Natural killer cell treated with Interleukin-12 subunit alpha and Interleukin-12 subunit beta and Interleukin-15 and Interleukin-18, amount 100 ng/mL, for 72 hours (primary cell): ENCODE measurements at regions not wholly inside any gene's neighbourhood (a gene's known extent, or its start where the extent isn't known, plus 50 kb on each side); places are given as distances from the start of the nearest gene placed in this dataset.
"Not testable (repeated sequence)": the region's sequence is repeated elsewhere in the genome, so short reads cannot be mapped to it uniquely, and the experiment has no call there.

Experiments used
- ATAC-seq, 2 donors: fragments of 150-1000 bp; cut with Tn5 transposase in 1 of 2; sonication (Bioruptor Pico), chemical (Tn5 transposase) in 1 of 2; 2 replicates each; pipeline ENCODE4 v1.10.0; 2021
- DNase-seq: peaks from one replicate; pipeline ENCODE4 v3.0.0; 2022; ENCODE audit warnings: low spot score
- H3K27ac Mint-ChIP-seq, 2 donors: 1 replicate in 1 of 2; 2 replicates in 1 of 2; pipeline ENCODE4 v1.8.0; 2022; ENCODE audit warnings: mixed read lengths in 2 of 2, mild to moderate bottlenecking in 1 of 2, moderate library complexity in 1 of 2
- H3K27me3 Mint-ChIP-seq, 2 donors: 1 replicate in 1 of 2; 2 replicates in 1 of 2; pipeline ENCODE4 v1.8.0; 2022; ENCODE audit warnings: mixed read lengths in 2 of 2
- H3K36me3 Mint-ChIP-seq: one replicate; pipeline ENCODE4 v1.8.0; 2022; ENCODE audit warnings: mixed read lengths
- H3K4me1 Mint-ChIP-seq, 2 donors: 1 replicate in 1 of 2; 2 replicates in 1 of 2; pipeline ENCODE4 v1.8.0; 2022; ENCODE audit warnings: low read depth in 2 of 2, mixed read lengths in 2 of 2, mild to moderate bottlenecking in 1 of 2
- H3K4me3 Mint-ChIP-seq: one replicate; pipeline ENCODE4 v1.8.0; 2022; ENCODE audit warnings: mixed read lengths
- H3K9me3 Mint-ChIP-seq: 2 replicates; pipeline ENCODE4 v1.8.0; 2022; ENCODE audit warnings: mixed read lengths

GRCh38 chr9:102205251-102205650 is 466.8 kb upstream of the GRIN3A start:
- Mint-ChIP-seq H3K36me3 (peaks cover 5% of the 10 kb centered on the region), H3K4me3 (no peak overlapping the region), H3K27me3 (no peaks in the 10 kb centered on the region), H3K9me3 (peaks cover 15% of the 10 kb centered on the region), H3K4me1 (no peaks in the 10 kb centered on the region), H3K27ac (no peak overlapping the region)
- ATAC-seq: no peak
- DNase-seq: no peak

- Mint-ChIP-seq H3K9me3 (peaks cover 14% of the 10 kb centered on the region), H3K36me3 (peaks cover 6% of the 10 kb centered on the region), H3K27me3 (no peaks in the 10 kb centered on the region), H3K27ac (no peak overlapping the region), H3K4me3 (no peak overlapping the region), H3K4me1 (no peaks in the 10 kb centered on the region)
- ATAC-seq: no peak
- no peak for DNase-seq
Measured at GRCh38 chr9:102202126-102202525, 463.7 kb upstream of the GRIN3A start.

GRCh38 chr9:102185962-102186361 is 447.5 kb upstream of the GRIN3A start:
- no peaks in the 10 kb centered on the region for H3K4me1 Mint-ChIP-seq
- DNase-seq (no peak), ATAC-seq (no peak)
- peaks cover 16% of the 10 kb centered on the region for H3K9me3 Mint-ChIP-seq
- H3K27me3 Mint-ChIP-seq: no peaks in the 10 kb centered on the region
- no peak overlapping the region for H3K4me3 Mint-ChIP-seq
- H3K36me3 Mint-ChIP-seq: peaks cover 8% of the 10 kb centered on the region
- no peak overlapping the region for H3K27ac Mint-ChIP-seq

- no peak overlapping the region for H3K27ac Mint-ChIP-seq
- no peak overlapping the region for H3K4me3 Mint-ChIP-seq
- no peak for ATAC-seq
- no peaks in the 10 kb centered on the region for H3K27me3 Mint-ChIP-seq
- H3K4me1 Mint-ChIP-seq: no peaks in the 10 kb centered on the region
- peaks cover 14% of the 10 kb centered on the region for H3K36me3 Mint-ChIP-seq
- no peak for DNase-seq
- H3K9me3 Mint-ChIP-seq: peaks cover 20% of the 10 kb centered on the region
Measured at GRCh38 chr9:102185371-102185770, 446.9 kb upstream of the GRIN3A start.

- no peak overlapping the region for H3K27ac Mint-ChIP-seq
- H3K9me3 Mint-ChIP-seq: peaks cover 33% of the 10 kb centered on the region
- ATAC-seq (no peak), DNase-seq (no peak)
- H3K36me3 Mint-ChIP-seq: peaks cover 18% of the 10 kb centered on the region
- H3K27me3 Mint-ChIP-seq: no peaks in the 10 kb centered on the region
- H3K4me3 Mint-ChIP-seq: no peak overlapping the region
- H3K4me1 Mint-ChIP-seq: no peaks in the 10 kb centered on the region
Measured at GRCh38 chr9:102178811-102179210, 440.4 kb upstream of the GRIN3A start.

- Mint-ChIP-seq H3K9me3 (peaks cover 28% of the 10 kb centered on the region), H3K36me3 (peaks cover 11% of the 10 kb centered on the region)
- not testable (repeated sequence) for ATAC-seq, DNase-seq, H3K27me3 Mint-ChIP-seq, H3K27ac Mint-ChIP-seq, H3K4me3 Mint-ChIP-seq, H3K4me1 Mint-ChIP-seq
Measured at GRCh38 chr9:102174202-102174601, 435.8 kb upstream of the GRIN3A start.

GRCh38 chr9:102164247-102164646 is 425.8 kb upstream of the GRIN3A start:
- no peak overlapping the region for H3K27ac Mint-ChIP-seq
- H3K36me3 Mint-ChIP-seq: no peaks in the 10 kb centered on the region
- DNase-seq (no peak), ATAC-seq (no peak)
- H3K4me1 Mint-ChIP-seq: no peaks in the 10 kb centered on the region
- no peaks in the 10 kb centered on the region for H3K27me3 Mint-ChIP-seq
- H3K4me3 Mint-ChIP-seq: no peak overlapping the region
- peaks cover 4% of the 10 kb centered on the region for H3K9me3 Mint-ChIP-seq

- ATAC-seq, H3K27ac Mint-ChIP-seq, H3K4me3 Mint-ChIP-seq, H3K4me1 Mint-ChIP-seq, DNase-seq, H3K9me3 Mint-ChIP-seq, H3K27me3 Mint-ChIP-seq: not testable (repeated sequence)
- H3K36me3 Mint-ChIP-seq: peaks cover 11% of the 10 kb centered on the region
Measured at GRCh38 chr9:102153081-102153480, 414.6 kb upstream of the GRIN3A start.

GRCh38 chr9:102135768-102136167 is 397.3 kb upstream of the GRIN3A start:
- ATAC-seq (no peak), DNase-seq (no peak)
- Mint-ChIP-seq H3K4me1 (no peaks in the 10 kb centered on the region), H3K27ac (no peak overlapping the region), H3K36me3 (peaks cover 8% of the 10 kb centered on the region), H3K4me3 (no peak overlapping the region), H3K9me3 (peaks cover 16% of the 10 kb centered on the region), H3K27me3 (no peaks in the 10 kb centered on the region)

GRCh38 chr9:102124465-102124864 is 386.0 kb upstream of the GRIN3A start:
- no peaks in the 10 kb centered on the region for H3K9me3 Mint-ChIP-seq

GRCh38 chr9:102114557-102114956 is 376.1 kb upstream of the GRIN3A start:
- Mint-ChIP-seq H3K4me3 (no peak overlapping the region), H3K27me3 (no peaks in the 10 kb centered on the region), H3K27ac (no peak overlapping the region), H3K36me3 (peaks cover 8% of the 10 kb centered on the region), H3K4me1 (no peaks in the 10 kb centered on the region), H3K9me3 (peaks cover 27% of the 10 kb centered on the region)
- DNase-seq (no peak), ATAC-seq (no peak)

More at GRCh38 chr9:102124465-102124864, 386.0 kb upstream of the GRIN3A start:
- DNase-seq (no peak), ATAC-seq (no peak)
- Mint-ChIP-seq H3K36me3 (peaks cover 5% of the 10 kb centered on the region), H3K27me3 (no peaks in the 10 kb centered on the region), H3K4me1 (no peaks in the 10 kb centered on the region), H3K4me3 (no peak overlapping the region), H3K27ac (no peak overlapping the region)

GRCh38 chr9:102113191-102113590 is 374.7 kb upstream of the GRIN3A start:
- no peaks in the 10 kb centered on the region for H3K27me3 Mint-ChIP-seq
- ATAC-seq: no peak
- peaks cover 22% of the 10 kb centered on the region for H3K9me3 Mint-ChIP-seq
- DNase-seq: no peak
- H3K4me1 Mint-ChIP-seq: no peaks in the 10 kb centered on the region
- H3K4me3 Mint-ChIP-seq: no peak overlapping the region
- no peak overlapping the region for H3K27ac Mint-ChIP-seq
- peaks cover 8% of the 10 kb centered on the region for H3K36me3 Mint-ChIP-seq

- Mint-ChIP-seq H3K36me3 (no peaks in the 10 kb centered on the region), H3K4me1 (no peaks in the 10 kb centered on the region), H3K4me3 (no peak overlapping the region), H3K27ac (no peak overlapping the region), H3K9me3 (peaks cover 10% of the 10 kb centered on the region), H3K27me3 (no peaks in the 10 kb centered on the region)
- ATAC-seq (no peak), DNase-seq (no peak)
Measured at GRCh38 chr9:102106439-102106838, 368.0 kb upstream of the GRIN3A start.

- Mint-ChIP-seq H3K27ac (no peak overlapping the region), H3K4me1 (no peaks in the 10 kb centered on the region), H3K27me3 (no peaks in the 10 kb centered on the region), H3K36me3 (no peaks in the 10 kb centered on the region), H3K4me3 (no peak overlapping the region), H3K9me3 (peaks cover 15% of the 10 kb centered on the region)
- DNase-seq: no peak
- no peak for ATAC-seq
Measured at GRCh38 chr9:102101723-102102122, 363.3 kb upstream of the GRIN3A start.

- H3K27me3 Mint-ChIP-seq: no peaks in the 10 kb centered on the region
- no peaks in the 10 kb centered on the region for H3K4me1 Mint-ChIP-seq
- H3K36me3 Mint-ChIP-seq: no peaks in the 10 kb centered on the region
- H3K9me3 Mint-ChIP-seq: peaks cover 3% of the 10 kb centered on the region
- no peak overlapping the region for H3K4me3 Mint-ChIP-seq
- ATAC-seq (no peak), DNase-seq (no peak)
- H3K27ac Mint-ChIP-seq: no peak overlapping the region
Measured at GRCh38 chr9:102087141-102087540, 348.7 kb upstream of the GRIN3A start.
